ENCODE measurements at regions not wholly inside any gene's neighbourhood (a gene's known extent, or its start where the extent isn't known, plus 50 kb on each side); places are given as distances from the start of the nearest gene placed in this dataset.

DNA sequence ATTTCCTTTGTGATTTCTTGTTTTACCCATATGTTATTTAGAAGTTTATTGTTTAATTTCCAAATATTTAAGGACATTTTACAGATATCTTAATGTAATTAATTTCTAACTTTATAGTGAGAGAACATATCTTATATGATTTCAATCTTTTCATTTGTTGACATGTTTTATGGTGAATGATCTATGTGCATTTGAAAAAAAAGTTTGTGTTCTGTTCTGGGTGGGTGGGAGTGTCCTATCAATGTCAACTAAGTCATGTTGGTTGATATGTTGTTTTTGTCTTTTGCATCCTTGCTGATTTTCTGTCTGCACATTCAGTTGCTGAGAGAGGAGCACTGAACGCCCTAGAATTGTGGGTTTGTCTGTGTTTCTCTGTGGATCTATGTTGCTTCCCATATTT, 50.3 kb upstream of the CBFA2T3 start:
- Histone ChIP-seq H3K36me3 (ENCODE audit: insufficient read depth, low read length) (no peaks in the 10 kb centered on the region), H3K9ac (ENCODE audit: low read depth, low read length) (no peak overlapping the region), H3K4me1 (ENCODE audit: control insufficient read depth, insufficient read depth, low read length) (no peaks in the 10 kb centered on the region), H3K4me3 (ENCODE audit: low read length) (no peak overlapping the region), H3K4me2 (ENCODE audit: low read length) (no peak overlapping the region), H3K9me3 (replicated peaks; ENCODE audit: low read length) (peaks cover 6% of the 10 kb centered on the region), H3K27me3 (ENCODE audit: control insufficient read depth, insufficient read depth, low read length) (peaks cover 36% of the 10 kb centered on the region)

DNA sequence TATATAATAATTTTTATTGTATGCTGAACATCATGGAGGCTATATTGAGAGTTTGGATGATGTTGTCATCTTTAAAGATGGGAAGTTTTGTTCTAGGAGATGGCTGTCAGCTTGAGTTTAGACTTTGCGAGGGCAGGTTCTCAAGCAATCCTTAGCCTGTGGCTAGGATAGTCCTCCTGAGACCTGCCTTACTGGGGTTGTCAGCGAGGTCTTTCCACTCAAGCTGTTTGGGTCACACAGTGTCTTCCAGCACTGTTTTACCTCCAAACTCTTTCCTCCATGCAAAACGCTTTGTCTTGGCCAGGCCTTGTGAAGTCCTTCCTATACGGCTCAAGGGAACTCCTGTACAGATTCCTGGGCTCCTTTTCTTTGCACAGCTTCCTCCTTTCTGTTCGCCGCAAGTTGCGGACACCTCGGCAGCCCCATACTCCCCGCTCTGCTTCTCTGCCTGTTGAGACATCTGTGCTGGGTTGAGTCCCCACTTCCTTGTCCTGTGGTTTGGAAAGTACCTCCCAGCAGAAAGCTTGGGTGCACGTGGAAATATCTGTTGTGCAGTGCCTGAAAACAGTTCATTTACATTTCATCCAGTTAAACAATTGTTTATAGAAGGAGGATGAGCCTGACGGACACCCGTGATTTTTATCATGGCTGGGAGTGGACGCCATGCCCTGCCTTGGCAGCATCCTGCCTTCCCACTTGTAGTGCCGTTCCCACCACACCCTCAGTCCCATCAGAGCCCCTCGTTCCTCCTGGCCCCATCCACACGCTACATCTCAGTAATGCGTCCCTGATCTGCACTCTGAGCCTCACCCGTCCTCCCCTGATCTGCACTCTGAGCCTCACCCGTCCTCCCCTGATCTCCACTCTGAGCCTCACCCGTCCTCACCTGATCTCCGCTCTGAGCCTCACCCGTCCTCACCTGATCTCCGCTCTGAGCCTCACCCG, 55.0 kb upstream of the CBFA2T3 start:
- no peaks in the 10 kb centered on the region for H3K36me3 ChIP-seq (ENCODE audit: insufficient read depth, low read length)
- H3K4me3 ChIP-seq (ENCODE audit: low read length), result no peak overlapping the region
- no peak overlapping the region for H3K9ac ChIP-seq (ENCODE audit: low read depth, low read length)
- no peaks in the 10 kb centered on the region for H3K4me1 ChIP-seq (ENCODE audit: control insufficient read depth, insufficient read depth, low read length)
- H3K4me2 ChIP-seq (ENCODE audit: low read length), result no peak overlapping the region
- peaks cover 45% of the 10 kb centered on the region for H3K27me3 ChIP-seq (ENCODE audit: control insufficient read depth, insufficient read depth, low read length)
- H3K9me3 ChIP-seq (replicated peaks; ENCODE audit: low read length), result peaks cover 6% of the 10 kb centered on the region

DNA sequence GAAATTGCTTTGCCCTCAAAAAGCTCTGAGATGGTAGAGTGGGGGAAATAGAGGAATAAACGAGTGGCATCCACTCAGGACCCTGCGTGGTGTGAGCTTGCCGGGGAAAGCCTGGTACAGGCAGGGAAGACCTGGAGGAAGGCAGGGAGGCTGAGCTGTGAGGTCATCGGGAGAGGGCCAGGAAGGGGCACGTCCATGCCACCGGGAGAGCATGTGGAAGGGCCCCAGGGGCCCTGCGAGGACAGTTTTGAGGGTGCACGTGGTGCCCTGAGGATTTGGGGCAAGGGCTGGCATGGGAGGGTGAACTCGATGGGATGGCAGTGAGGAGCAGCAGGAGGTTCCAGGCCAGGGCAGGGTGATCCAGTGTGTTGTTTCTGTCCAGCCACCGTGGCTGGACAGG, 56.3 kb upstream of the CBFA2T3 start:
- Histone ChIP-seq H3K4me1 (ENCODE audit: control insufficient read depth, insufficient read depth, low read length) (no peaks in the 10 kb centered on the region), H3K9ac (ENCODE audit: low read depth, low read length) (no peak overlapping the region), H3K4me2 (ENCODE audit: low read length) (no peak overlapping the region), H3K27me3 (ENCODE audit: control insufficient read depth, insufficient read depth, low read length) (peaks cover 50% of the 10 kb centered on the region), H3K4me3 (ENCODE audit: low read length) (no peak overlapping the region), H3K9me3 (replicated peaks; ENCODE audit: low read length) (peaks cover 3% of the 10 kb centered on the region), H3K36me3 (ENCODE audit: insufficient read depth, low read length) (no peaks in the 10 kb centered on the region)

DNA sequence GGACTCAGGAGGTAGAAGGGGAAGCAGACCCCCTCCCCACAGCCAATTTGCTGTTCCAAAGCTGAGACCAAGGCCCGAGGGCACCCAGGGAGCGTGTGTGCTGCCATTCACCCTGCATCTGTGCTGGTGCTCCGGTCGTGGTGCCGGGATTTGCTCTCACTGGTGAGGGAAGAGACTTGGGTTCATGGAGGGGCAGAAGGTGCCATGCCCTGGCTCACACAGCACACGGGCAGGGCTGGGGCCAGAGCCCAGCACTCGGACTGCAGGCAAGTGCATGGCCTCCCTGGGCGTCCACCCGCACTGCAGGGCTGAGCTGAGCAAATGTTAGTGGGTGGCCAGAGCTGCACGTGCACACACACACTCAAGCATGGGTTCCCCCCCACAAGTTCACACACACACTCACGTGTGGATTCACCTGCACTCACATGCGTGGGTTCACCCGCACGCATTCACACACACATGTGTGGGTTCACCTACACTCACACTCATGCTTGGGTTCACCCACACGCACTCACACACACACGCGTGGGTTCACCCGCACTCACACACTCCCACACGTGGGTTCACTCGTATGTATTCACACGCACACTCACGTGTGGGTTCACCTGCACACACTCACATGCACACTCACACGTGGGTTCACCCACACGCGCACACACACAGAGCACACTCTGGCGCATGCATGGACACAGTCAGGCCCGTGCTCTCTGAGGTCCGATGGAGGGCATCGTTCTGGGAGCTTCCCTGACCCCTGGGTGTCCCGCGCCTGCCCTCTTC, 57.0 kb upstream of the CBFA2T3 start:
- H3K4me2 ChIP-seq (ENCODE audit: low read length), result no peak overlapping the region
- no peaks in the 10 kb centered on the region for H3K4me1 ChIP-seq (ENCODE audit: control insufficient read depth, insufficient read depth, low read length)
- H3K4me3 ChIP-seq (ENCODE audit: low read length), result no peak overlapping the region
- H3K9me3 ChIP-seq (replicated peaks; ENCODE audit: low read length), result peaks cover 3% of the 10 kb centered on the region
- H3K27me3 ChIP-seq (ENCODE audit: control insufficient read depth, insufficient read depth, low read length), result peaks cover 55% of the 10 kb centered on the region
- H3K9ac ChIP-seq (ENCODE audit: low read depth, low read length), result no peak overlapping the region
- no peaks in the 10 kb centered on the region for H3K36me3 ChIP-seq (ENCODE audit: insufficient read depth, low read length)

DNA sequence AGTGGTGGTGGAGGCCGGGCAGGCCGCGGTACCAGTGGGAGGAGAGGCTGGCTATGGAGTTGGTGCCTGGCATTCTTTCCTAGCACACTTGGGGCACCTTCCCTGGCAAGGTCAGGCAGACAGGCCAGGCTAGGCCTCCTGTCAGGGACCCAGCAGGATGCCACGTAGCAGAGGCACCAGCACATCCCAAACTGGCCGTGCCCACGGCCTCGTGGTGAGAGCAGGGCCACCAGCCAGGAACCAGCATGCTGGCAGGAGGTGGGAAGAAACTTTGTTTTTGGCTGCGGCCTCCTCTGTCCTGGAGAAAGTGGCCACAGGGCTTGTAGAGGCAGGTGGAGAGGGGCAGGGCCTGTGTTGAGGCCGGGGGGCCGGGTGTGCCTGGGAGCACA, 57.6 kb upstream of the CBFA2T3 start:
- Histone ChIP-seq H3K4me3 (ENCODE audit: low read length) (no peak overlapping the region), H3K4me2 (ENCODE audit: low read length) (no peak overlapping the region), H3K9ac (ENCODE audit: low read depth, low read length) (no peak overlapping the region), H3K9me3 (replicated peaks; ENCODE audit: low read length) (peaks cover 3% of the 10 kb centered on the region), H3K27me3 (ENCODE audit: control insufficient read depth, insufficient read depth, low read length) (peaks cover 59% of the 10 kb centered on the region), H3K4me1 (ENCODE audit: control insufficient read depth, insufficient read depth, low read length) (no peaks in the 10 kb centered on the region), H3K36me3 (ENCODE audit: insufficient read depth, low read length) (no peaks in the 10 kb centered on the region)

DNA sequence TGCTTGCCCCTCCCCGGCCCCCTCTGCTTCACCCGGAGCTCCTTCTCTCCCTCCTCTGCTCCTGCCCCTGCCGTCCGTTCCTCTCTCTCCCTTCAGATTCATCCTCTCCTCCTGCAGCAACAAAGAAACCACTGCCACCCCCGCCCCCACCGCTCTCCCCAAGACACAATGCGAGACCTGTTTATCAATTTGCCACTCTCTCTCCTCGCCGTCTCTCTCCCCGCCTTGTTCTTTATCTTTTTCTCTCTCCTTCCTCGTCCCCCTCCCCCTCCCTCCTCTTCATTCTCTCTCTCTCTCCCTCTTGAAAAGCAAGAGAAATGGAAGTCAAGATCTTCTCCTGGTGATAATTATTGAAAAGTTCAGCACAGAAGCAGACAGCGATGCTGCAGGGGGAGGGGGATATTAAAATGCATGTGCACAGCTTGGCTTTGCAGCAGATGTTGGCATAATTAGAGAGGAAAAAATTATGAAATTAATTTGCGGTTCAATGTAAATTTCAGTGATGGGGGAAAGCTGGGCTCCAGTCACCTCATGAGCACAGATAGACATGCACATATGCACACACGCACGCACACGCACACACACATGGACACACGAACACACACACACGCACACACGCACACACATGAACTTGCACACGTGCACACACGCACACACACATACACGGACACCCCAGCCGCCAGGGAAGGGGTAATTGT, 58.1 kb upstream of the CBFA2T3 start:
- Histone ChIP-seq H3K9me3 (replicated peaks; ENCODE audit: low read length) (peaks cover 3% of the 10 kb centered on the region), H3K9ac (ENCODE audit: low read depth, low read length) (no peak overlapping the region), H3K27me3 (ENCODE audit: control insufficient read depth, insufficient read depth, low read length) (peaks cover 59% of the 10 kb centered on the region), H3K36me3 (ENCODE audit: insufficient read depth, low read length) (no peaks in the 10 kb centered on the region), H3K4me1 (ENCODE audit: control insufficient read depth, insufficient read depth, low read length) (no peaks in the 10 kb centered on the region), H3K4me2 (ENCODE audit: low read length) (no peak overlapping the region), H3K4me3 (ENCODE audit: low read length) (no peak overlapping the region)

DNA sequence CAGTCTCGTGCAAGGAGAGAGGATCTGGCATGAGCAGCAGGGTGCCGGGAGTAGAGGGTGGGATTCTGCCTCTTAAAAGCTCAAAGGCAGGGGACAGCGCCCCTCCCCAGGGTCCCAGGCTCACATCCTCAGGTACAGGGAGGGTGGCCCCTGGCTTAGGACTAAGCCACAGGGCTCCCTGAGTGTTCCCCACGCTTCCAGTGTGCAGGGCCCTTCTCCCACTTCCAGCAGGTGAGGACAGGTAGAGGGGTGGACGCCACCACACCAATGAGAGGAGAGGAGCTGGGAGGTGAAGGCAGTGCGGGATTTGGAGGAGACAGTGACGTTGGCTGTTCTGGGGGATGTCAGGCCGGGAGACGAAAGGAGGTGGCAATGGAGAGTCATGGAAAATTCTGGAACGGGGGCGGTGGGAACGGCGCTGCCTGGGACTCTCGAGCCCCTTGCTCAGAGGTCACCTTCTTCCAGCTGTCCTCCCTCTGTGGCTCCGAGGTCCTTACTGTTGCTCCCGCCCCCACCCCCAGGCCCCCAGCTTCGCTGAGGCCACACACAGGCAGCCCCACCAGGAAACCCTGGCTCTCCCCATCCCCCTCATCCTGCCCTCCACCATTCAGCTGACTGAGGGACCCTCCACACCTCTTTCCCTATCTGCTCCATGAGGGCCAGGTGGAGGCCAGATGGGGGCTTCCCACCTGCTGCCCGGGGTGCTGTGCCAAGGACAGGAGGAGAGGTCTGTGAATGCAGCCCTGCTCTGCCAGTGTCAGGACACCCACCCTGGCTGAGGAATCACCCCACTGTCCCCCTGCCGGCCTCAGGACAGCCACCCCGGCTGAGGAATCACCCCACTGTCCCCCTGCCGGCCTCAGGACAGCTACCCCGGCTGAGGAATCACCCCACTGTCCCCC, 57.7 kb upstream of the ACSF3 start:
- Histone ChIP-seq H3K4me1 (ENCODE audit: control insufficient read depth, insufficient read depth, low read length) (no peaks in the 10 kb centered on the region), H3K36me3 (ENCODE audit: insufficient read depth, low read length) (no peaks in the 10 kb centered on the region), H3K9ac (ENCODE audit: low read depth, low read length) (no peak overlapping the region), H3K27me3 (ENCODE audit: control insufficient read depth, insufficient read depth, low read length) (peaks cover 55% of the 10 kb centered on the region), H3K4me2 (ENCODE audit: low read length) (no peak overlapping the region), H3K9me3 (replicated peaks; ENCODE audit: low read length) (peaks cover 3% of the 10 kb centered on the region), H3K4me3 (ENCODE audit: low read length) (no peak overlapping the region)

DNA sequence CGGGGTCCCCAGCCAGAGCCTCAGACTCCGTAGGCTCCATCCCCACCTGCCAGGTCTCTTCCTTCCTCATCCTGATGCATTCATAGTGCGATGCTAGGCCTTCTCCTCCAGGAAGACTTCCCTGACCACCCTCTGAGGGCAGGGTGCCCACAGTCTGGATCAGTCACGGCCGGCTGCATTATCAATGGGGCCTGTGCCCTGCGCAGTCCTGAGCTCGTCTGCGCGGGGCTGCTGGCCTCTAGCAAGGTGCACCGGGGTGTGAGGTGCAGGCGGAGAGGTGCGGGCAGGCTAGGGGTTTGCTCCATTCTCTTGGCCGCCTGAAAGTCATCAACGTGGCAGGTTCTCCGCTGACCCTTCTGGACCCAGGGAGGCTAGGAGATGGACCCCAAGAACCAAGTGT, 56.9 kb upstream of the ACSF3 start:
- Histone ChIP-seq H3K9ac (ENCODE audit: low read depth, low read length) (no peak overlapping the region), H3K36me3 (ENCODE audit: insufficient read depth, low read length) (no peaks in the 10 kb centered on the region), H3K4me3 (ENCODE audit: low read length) (no peak overlapping the region), H3K27me3 (ENCODE audit: control insufficient read depth, insufficient read depth, low read length) (peaks cover 53% of the 10 kb centered on the region), H3K4me2 (ENCODE audit: low read length) (no peak overlapping the region), H3K9me3 (replicated peaks; ENCODE audit: low read length) (no peaks in the 10 kb centered on the region), H3K4me1 (ENCODE audit: control insufficient read depth, insufficient read depth, low read length) (no peaks in the 10 kb centered on the region)

DNA sequence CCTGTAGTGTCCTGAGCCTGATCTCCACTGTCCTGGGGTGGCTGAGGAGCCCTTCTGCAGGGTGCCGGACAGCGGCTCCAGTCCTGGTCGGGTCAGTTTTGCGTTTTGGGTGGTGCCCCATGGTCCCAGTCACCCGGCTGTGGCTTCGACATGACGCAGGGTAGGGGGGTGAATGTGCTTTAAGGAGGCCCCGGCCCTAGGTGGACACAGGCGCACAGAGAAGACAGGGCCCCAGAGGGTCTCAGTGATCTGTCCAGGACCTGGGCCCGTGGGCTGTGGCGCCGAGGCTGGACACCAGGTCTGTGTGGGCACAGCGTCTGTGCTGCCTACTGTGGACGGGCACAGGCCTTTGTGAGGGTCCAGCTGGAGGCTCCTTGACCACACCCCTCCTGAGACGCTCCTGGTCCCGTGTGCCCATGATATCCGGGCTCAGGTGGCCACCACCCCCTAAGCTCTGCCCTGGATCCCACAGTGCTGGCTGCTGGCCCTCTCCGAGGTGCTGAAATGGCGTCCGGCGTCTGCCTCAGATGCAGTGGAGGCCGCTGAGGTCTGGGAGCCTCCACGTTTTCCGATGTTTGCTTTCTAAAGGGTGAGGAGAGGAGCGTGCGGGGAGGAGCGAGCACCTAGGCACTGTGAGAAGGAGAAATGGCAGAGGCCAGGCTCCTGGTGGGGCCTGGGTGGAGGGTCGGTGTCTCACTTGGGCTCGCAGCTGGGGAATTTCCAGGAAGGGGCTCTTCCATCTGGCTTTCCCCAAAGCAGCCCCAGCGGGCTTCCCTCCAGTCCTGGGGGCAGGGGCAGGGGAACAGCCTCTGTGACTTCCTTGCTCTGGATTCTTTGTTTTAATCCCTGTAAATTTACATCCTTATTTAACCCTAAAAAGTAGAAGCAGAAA, 56.1 kb upstream of the ACSF3 start:
- H3K27me3 ChIP-seq (ENCODE audit: control insufficient read depth, insufficient read depth, low read length), result peaks cover 46% of the 10 kb centered on the region
- H3K9me3 ChIP-seq (replicated peaks; ENCODE audit: low read length), result no peaks in the 10 kb centered on the region
- no peak overlapping the region for H3K4me2 ChIP-seq (ENCODE audit: low read length)
- H3K36me3 ChIP-seq (ENCODE audit: insufficient read depth, low read length), result no peaks in the 10 kb centered on the region
- H3K4me3 ChIP-seq (ENCODE audit: low read length), result no peak overlapping the region
- no peaks in the 10 kb centered on the region for H3K4me1 ChIP-seq (ENCODE audit: control insufficient read depth, insufficient read depth, low read length)
- no peak overlapping the region for H3K9ac ChIP-seq (ENCODE audit: low read depth, low read length)

DNA sequence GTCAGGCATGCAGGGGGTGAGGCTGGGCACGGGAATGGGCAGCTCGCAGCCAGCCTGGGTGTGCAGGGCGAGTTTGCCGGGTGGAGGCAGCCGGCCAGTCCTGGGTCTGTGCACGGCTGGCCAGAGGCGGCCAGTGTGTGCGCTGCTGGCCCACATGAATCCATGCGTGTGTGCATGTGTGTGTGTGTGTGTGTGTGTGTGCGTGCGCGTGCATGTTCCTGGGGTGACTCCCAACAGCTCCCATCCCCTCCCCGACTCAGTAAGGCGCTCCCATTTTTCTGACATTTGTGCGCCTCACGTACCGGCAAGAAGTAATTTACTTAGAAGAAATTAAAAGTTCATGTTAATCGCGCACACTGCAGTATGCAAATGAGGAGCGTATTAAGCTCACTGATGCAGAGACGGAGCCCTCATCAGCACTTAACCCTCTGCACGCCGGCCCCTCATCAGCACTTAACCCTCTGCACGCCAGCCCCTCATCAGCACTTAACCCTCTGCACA, 55.4 kb upstream of the ACSF3 start:
- H3K9me3 ChIP-seq (replicated peaks; ENCODE audit: low read length), result no peaks in the 10 kb centered on the region
- no peak overlapping the region for H3K4me2 ChIP-seq (ENCODE audit: low read length)
- no peak overlapping the region for H3K4me3 ChIP-seq (ENCODE audit: low read length)
- no peak overlapping the region for H3K9ac ChIP-seq (ENCODE audit: low read depth, low read length)
- no peaks in the 10 kb centered on the region for H3K4me1 ChIP-seq (ENCODE audit: control insufficient read depth, insufficient read depth, low read length)
- H3K36me3 ChIP-seq (ENCODE audit: insufficient read depth, low read length), result no peaks in the 10 kb centered on the region
- peaks cover 46% of the 10 kb centered on the region for H3K27me3 ChIP-seq (ENCODE audit: control insufficient read depth, insufficient read depth, low read length)
